DND-41 (cell line): ENCODE measurements at regions not wholly inside any gene's neighbourhood (a gene's known extent, or its start where the extent isn't known, plus 50 kb on each side); places are given as distances from the start of the nearest gene placed in this dataset.

Source experiments
- ATAC-seq: fragments of 200-7000 bp; cut with Tn5 transposase; 3 replicates; pipeline ENCODE4 v1.9.1; 2021; ENCODE audit warnings: low read depth; ENCODE audit not compliant: insufficient read depth
- DNase-seq: peaks from one replicate; pipeline ENCODE4 v3.0.0-alpha.2; 2020
- H2AFZ ChIP-seq: 2 replicates; pipeline ENCODE4 v1.6.0; 2012; ENCODE audit warnings: low read depth, low read length
- H3K27ac ChIP-seq: 2 replicates; pipeline ENCODE4 v1.5.1; 2012; ENCODE audit warnings: low read length, inconsistent platforms
- H3K27me3 ChIP-seq: fragments of 200-600 bp; sonication (generic); 2 replicates; pipeline ENCODE4 v1.6.0; 2012; ENCODE audit warnings: low read length, mild to moderate bottlenecking, inconsistent platforms; ENCODE audit not compliant: insufficient read depth, poor library complexity
- H3K36me3 ChIP-seq: 2 replicates; pipeline ENCODE4 v1.5.1; 2012; ENCODE audit warnings: low read length, inconsistent platforms; ENCODE audit not compliant: insufficient read depth
- H3K4me1 ChIP-seq: 2 replicates; pipeline ENCODE4 v1.5.1; 2012; ENCODE audit warnings: mild to moderate bottlenecking, low read length; ENCODE audit not compliant: insufficient read depth
- H3K4me2 ChIP-seq: 2 replicates; pipeline ENCODE4 v1.6.0; 2012; ENCODE audit warnings: mild to moderate bottlenecking, moderate library complexity, low read length, inconsistent platforms; ENCODE audit not compliant: insufficient read depth
- H3K4me3 ChIP-seq, 2 experiments: fragments of 200-600 bp in 1 of 2; shearing (Covaris generic) in 1 of 2; 2 replicates each; pipeline ENCODE4 v1.5.1; 2012 to 2016; ENCODE audit warnings: inconsistent platforms in 2 of 2, low read length in 2 of 2, mild to moderate bottlenecking in 2 of 2, low read depth in 1 of 2, moderate library complexity in 1 of 2
- H3K79me2 ChIP-seq: 2 replicates; pipeline ENCODE4 v1.6.0; 2012; ENCODE audit warnings: low read length, inconsistent platforms; ENCODE audit not compliant: insufficient read depth
- H3K9ac ChIP-seq: 2 replicates; pipeline ENCODE4 v1.6.0; 2012; ENCODE audit warnings: low read depth, mild to moderate bottlenecking, inconsistent platforms, low read length, moderate library complexity
- H3K9me3 ChIP-seq: 2 replicates; pipeline ENCODE4 v1.5.1; 2012; ENCODE audit warnings: low read length, moderate library complexity, mild to moderate bottlenecking, inconsistent platforms; ENCODE audit not compliant: insufficient read depth, severe bottlenecking
- H4K20me1 ChIP-seq: 2 replicates; pipeline ENCODE4 v1.6.0; 2012; ENCODE audit warnings: low read length; ENCODE audit not compliant: insufficient read depth
- EZH2 ChIP-seq: IDR thresholded peaks from 3 replicates; pipeline ENCODE4 v1.6.1; 2012; ENCODE audit warnings: borderline replicate concordance, low read depth, mild to moderate bottlenecking, moderate library complexity, low read length, inconsistent platforms; ENCODE audit not compliant: severe bottlenecking
- TF ChIP-seq, protein P1 (sequence below): IDR thresholded peaks from 2 replicates; pipeline ENCODE4 v1.5.1; 2012; ENCODE audit warnings: borderline replicate concordance, low read length, moderate library complexity, mild to moderate bottlenecking; ENCODE audit not compliant: poor library complexity, severe bottlenecking; ENCODE audit errors: extremely low read depth

GRCh38 chr10:36325815-36326214 lies 683.7 kb upstream of the FZD8 start:
- H3K27ac ChIP-seq, result no peak overlapping the region
- H3K27me3 ChIP-seq, result no peaks in the 10 kb centered on the region
- H3K79me2 ChIP-seq, result no peaks in the 10 kb centered on the region
- no peak overlapping the region for H3K9ac ChIP-seq
- no peak overlapping the region for H3K4me3 ChIP-seq
- DNase-seq (no peak), ATAC-seq (no peak)
- H3K9me3 ChIP-seq, result no peaks in the 10 kb centered on the region
- H4K20me1 ChIP-seq, result no peaks in the 10 kb centered on the region
- no peaks in the 10 kb centered on the region for H3K36me3 ChIP-seq
- no peak overlapping the region for H2AFZ ChIP-seq
- TF ChIP-seq, protein P1, sequence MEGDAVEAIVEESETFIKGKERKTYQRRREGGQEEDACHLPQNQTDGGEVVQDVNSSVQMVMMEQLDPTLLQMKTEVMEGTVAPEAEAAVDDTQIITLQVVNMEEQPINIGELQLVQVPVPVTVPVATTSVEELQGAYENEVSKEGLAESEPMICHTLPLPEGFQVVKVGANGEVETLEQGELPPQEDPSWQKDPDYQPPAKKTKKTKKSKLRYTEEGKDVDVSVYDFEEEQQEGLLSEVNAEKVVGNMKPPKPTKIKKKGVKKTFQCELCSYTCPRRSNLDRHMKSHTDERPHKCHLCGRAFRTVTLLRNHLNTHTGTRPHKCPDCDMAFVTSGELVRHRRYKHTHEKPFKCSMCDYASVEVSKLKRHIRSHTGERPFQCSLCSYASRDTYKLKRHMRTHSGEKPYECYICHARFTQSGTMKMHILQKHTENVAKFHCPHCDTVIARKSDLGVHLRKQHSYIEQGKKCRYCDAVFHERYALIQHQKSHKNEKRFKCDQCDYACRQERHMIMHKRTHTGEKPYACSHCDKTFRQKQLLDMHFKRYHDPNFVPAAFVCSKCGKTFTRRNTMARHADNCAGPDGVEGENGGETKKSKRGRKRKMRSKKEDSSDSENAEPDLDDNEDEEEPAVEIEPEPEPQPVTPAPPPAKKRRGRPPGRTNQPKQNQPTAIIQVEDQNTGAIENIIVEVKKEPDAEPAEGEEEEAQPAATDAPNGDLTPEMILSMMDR, result no peak
- TF ChIP-seq EZH2, result no peak
- peaks cover 11% of the 10 kb centered on the region for H3K4me1 ChIP-seq
- H3K4me2 ChIP-seq, result no peak overlapping the region

DNA sequence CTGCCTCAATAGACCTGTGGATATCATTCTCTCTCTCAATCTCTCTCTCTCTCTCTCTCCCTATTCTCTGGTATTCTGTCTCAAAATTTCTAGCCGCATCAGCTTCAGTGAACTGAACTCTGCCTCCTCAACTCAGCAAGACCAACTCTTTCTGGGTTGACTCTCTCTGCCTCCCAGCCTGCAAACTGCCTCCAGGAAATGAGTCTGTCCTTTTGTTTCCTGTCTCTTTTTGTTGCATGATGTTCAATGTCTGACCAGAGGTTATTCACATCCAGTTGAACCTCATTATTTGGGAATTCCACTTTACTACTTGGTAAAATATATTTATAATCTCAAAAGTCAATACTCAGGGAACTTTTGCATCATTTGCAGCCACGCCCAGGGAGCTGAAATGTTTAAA lies 682.7 kb upstream of the FZD8 start:
- TF ChIP-seq, protein P1, result no peak
- no peak for TF ChIP-seq EZH2
- Histone ChIP-seq H3K27ac (no peak overlapping the region), H3K9me3 (no peaks in the 10 kb centered on the region), H3K4me3 (no peak overlapping the region), H3K9ac (no peak overlapping the region), H3K4me2 (no peak overlapping the region), H3K4me1 (peaks cover 11% of the 10 kb centered on the region), H3K27me3 (no peaks in the 10 kb centered on the region), H3K79me2 (no peaks in the 10 kb centered on the region), H3K36me3 (no peaks in the 10 kb centered on the region), H4K20me1 (no peaks in the 10 kb centered on the region), H2AFZ (peak overlapping the region; percentile 15; the same call in 1 of the 2 replicates)
- no peak for ATAC-seq
- DNase-seq, result no peak

DNA sequence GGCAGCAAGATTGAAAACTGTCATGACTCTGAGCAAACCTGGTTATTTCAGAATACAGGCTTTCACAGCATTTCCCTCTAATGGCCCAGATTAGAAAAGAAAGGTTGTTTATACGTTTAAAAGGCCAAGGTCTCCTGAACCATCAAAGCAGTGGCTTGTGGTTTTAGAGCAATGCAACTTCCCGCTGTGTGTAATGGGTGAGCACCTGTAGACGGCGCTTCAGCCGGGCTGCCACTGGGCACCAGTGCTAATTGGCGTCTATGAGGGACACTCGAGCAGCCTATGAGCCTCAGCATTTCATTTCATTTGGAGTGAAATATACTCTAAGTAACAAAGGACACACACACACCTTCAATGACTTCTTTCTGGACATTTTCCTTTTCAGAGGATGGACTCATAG lies 671.0 kb upstream of the FZD8 start:
- H3K36me3 ChIP-seq, result no peaks in the 10 kb centered on the region
- no peaks in the 10 kb centered on the region for H3K27me3 ChIP-seq
- TF ChIP-seq, protein P1, result no peak
- no peak for TF ChIP-seq EZH2
- no peak overlapping the region for H3K4me3 ChIP-seq
- no peak overlapping the region for H3K4me2 ChIP-seq
- ATAC-seq (peak; percentile 60; the same call in 2 of the 3 replicates), DNase-seq (peak; percentile 11)
- H4K20me1 ChIP-seq, result no peaks in the 10 kb centered on the region
- H3K9me3 ChIP-seq, result no peaks in the 10 kb centered on the region
- no peak overlapping the region for H2AFZ ChIP-seq
- H3K9ac ChIP-seq, result no peak overlapping the region
- peaks cover 16% of the 10 kb centered on the region for H3K4me1 ChIP-seq
- H3K27ac ChIP-seq, result peak overlapping the region; percentile 45
- no peaks in the 10 kb centered on the region for H3K79me2 ChIP-seq

- Histone ChIP-seq H3K27me3 (no peaks in the 10 kb centered on the region), H3K4me1 (no peaks in the 10 kb centered on the region), H2AFZ (no peak overlapping the region), H3K36me3 (no peaks in the 10 kb centered on the region), H3K9me3 (no peaks in the 10 kb centered on the region), H4K20me1 (no peaks in the 10 kb centered on the region), H3K27ac (no peak overlapping the region), H3K4me3 (no peak overlapping the region), H3K4me2 (no peak overlapping the region), H3K9ac (no peak overlapping the region), H3K79me2 (no peaks in the 10 kb centered on the region)
- no peak for TF ChIP-seq EZH2
- TF ChIP-seq, protein P1, result no peak
- DNase-seq (no peak), ATAC-seq (no peak)
These were observed 661.8 kb upstream of the FZD8 start for GRCh38 chr10:36303896-36304295.
